GM12878 (cell line): ENCODE measurements at regions not wholly inside any gene's neighbourhood (a gene's known extent, or its start where the extent isn't known, plus 50 kb on each side); places are given as distances from the start of the nearest gene placed in this dataset.

Source experiments
- ATAC-seq: fragments of 200-7000 bp; cut with Tn5 transposase; 3 replicates; pipeline ENCODE4 v1.9.1; 2020; ENCODE audit warnings: mild to moderate bottlenecking, moderate library complexity
- BruUV-seq: library from RNA; stranded (reverse); fragments of 400-500 nt; replicated peaks from 2 replicates; lab custom pipeline; 2021; lab: Mats Ljungman, UMichigan
- CTCF ChIA-PET: fragments of 300-600 bp; sonication (Branson Sonifier 250); formaldehyde crosslinking; extraction: SDS; loops from one replicate; lab custom pipeline; 2021; ENCODE audit warnings: inconsistent platforms; lab: Yijun Ruan, JAX
- POLR2A ChIA-PET: fragments of 350-600 bp; formaldehyde crosslinking; extraction: SDS; loops from one replicate; lab custom pipeline; 2021; ENCODE audit warnings: inconsistent platforms; lab: Charles Lee
- RAD21 ChIA-PET: fragments of 300-600 bp; sonication (Branson Sonifier 250); formaldehyde crosslinking; loops from one replicate; lab custom pipeline; 2023; ENCODE audit warnings: antibody characterized with exemption; ENCODE audit not compliant: unreplicated experiment; lab: Charles Lee
- SMC1A ChIA-PET: fragments of 300-600 bp; sonication (Branson Sonifier 250); formaldehyde crosslinking; loops from one replicate; lab custom pipeline; 2023; ENCODE audit not compliant: unreplicated experiment, uncharacterized antibody; lab: Charles Lee
- DNase-seq: peaks from one replicate; pipeline ENCODE4 v3.0.0-alpha.2; 2011; ENCODE audit warnings: low read depth, low spot score
- FAIRE-seq: peaks from 3 replicates; lab custom pipeline; 2011; peaks lifted over from hg19 to GRCh38; lab: Jason Lieb, UNC
- H2AFZ ChIP-seq: 2 replicates; pipeline ENCODE4 v1.6.0; 2011; ENCODE audit warnings: low read depth, low read length, control low read depth; ENCODE audit not compliant: control insufficient read depth
- H3K27ac ChIP-seq: 2 replicates; pipeline ENCODE4 v1.5.1; 2011; ENCODE audit warnings: control low read depth; ENCODE audit not compliant: control insufficient read depth, insufficient read depth
- H3K27me3 ChIP-seq, 2 experiments: replicated peaks in 1 of 2; 2 replicates each; pipeline versions ENCODE4 v1.6.0 to v1.6.1; 2011; ENCODE audit warnings: low read length in 1 of 2; ENCODE audit not compliant: control insufficient read depth in 2 of 2, insufficient read depth in 2 of 2
- H3K36me3 ChIP-seq, 2 experiments: 2 replicates each; pipeline ENCODE4 v1.5.1; 2011; ENCODE audit warnings: low read length in 1 of 2; ENCODE audit not compliant: control insufficient read depth in 2 of 2, insufficient read depth in 2 of 2
- H3K4me1 ChIP-seq: 2 replicates; pipeline ENCODE4 v1.6.1; 2011; ENCODE audit warnings: mild to moderate bottlenecking, low read length, moderate library complexity, mixed read lengths; ENCODE audit not compliant: control insufficient read depth, insufficient read depth
- H3K4me2 ChIP-seq: 2 replicates; pipeline ENCODE4 v1.6.0; 2011; ENCODE audit warnings: control low read depth; ENCODE audit not compliant: control insufficient read depth, insufficient read depth
- H3K4me3 ChIP-seq: fragments of 200-600 bp; sonication (generic); 2 replicates; pipeline ENCODE4 v1.5.1; 2016
- H3K79me2 ChIP-seq: 2 replicates; pipeline ENCODE4 v1.6.0; 2011; ENCODE audit warnings: low read length; ENCODE audit not compliant: control insufficient read depth, insufficient read depth
- H3K9ac ChIP-seq: 2 replicates; pipeline ENCODE4 v1.8.0; 2011; ENCODE audit warnings: low read length, control low read depth, mixed read lengths; ENCODE audit not compliant: control insufficient read depth, insufficient read depth
- H3K9me3 ChIP-seq: replicated peaks from 3 replicates; pipeline ENCODE4 v1.5.1; 2011; ENCODE audit warnings: mild to moderate bottlenecking, low read length; ENCODE audit not compliant: control insufficient read depth, insufficient read depth
- H4K20me1 ChIP-seq: 2 replicates; pipeline ENCODE4 v1.6.0; 2011; ENCODE audit not compliant: control insufficient read depth, insufficient read depth
- ETV6 ChIP-seq, 2 experiments: fragments of 450-650 bp in 1 of 2; IDR thresholded peaks in 1 of 2; conservative IDR thresholded peaks in 1 of 2; 2 replicates each; pipeline ENCODE4 v1.6.1; 2014; ENCODE audit warnings: antibody characterized with exemption in 1 of 2, borderline replicate concordance in 1 of 2, low read depth in 1 of 2, mild to moderate bottlenecking in 1 of 2, moderate library complexity in 1 of 2
- IKZF1 ChIP-seq: fragments of 450-650 bp; conservative IDR thresholded peaks from 2 replicates; pipeline ENCODE4 v1.6.1; 2017; ENCODE audit warnings: antibody characterized with exemption, mild to moderate bottlenecking
- JUND ChIP-seq: IDR thresholded peaks from 2 replicates; pipeline ENCODE4 v1.6.1; 2012; ENCODE audit warnings: low read depth, mild to moderate bottlenecking, low read length, improper control_type of control experiment, moderate library complexity
- NBN ChIP-seq: fragments of 450-650 bp; IDR thresholded peaks from 2 replicates; pipeline ENCODE4 v1.6.1; 2016
- RFX5 ChIP-seq: IDR thresholded peaks from 2 replicates; pipeline ENCODE4 v1.6.1; 2011; ENCODE audit warnings: low read depth, low read length, improper control_type of control experiment
- SUZ12 ChIP-seq: fragments of 200-600 bp; sonication (generic); IDR thresholded peaks from one replicate; pipeline ENCODE4 v1.6.1; 2018; ENCODE audit warnings: antibody characterized with exemption, mild to moderate bottlenecking; ENCODE audit not compliant: unreplicated experiment
- ZNF274 ChIP-seq: IDR thresholded peaks from one replicate; pipeline ENCODE4 v1.8.0; 2011; ENCODE audit not compliant: insufficient read length, insufficient read depth
- WGBS: methylation state at CpG from one replicate; pipeline ENCODE4 v1.1.6; 2016; ENCODE audit warnings: low lambda C conversion rate; ENCODE audit not compliant: insufficient replicate concordance, insufficient coverage; ENCODE audit errors: missing lambda C conversion rate; 5-methylcytosine and 5-hydroxymethylcytosine counted together
- in situ Hi-C: fragments of 300-500 bp; cut with MboI; formaldehyde crosslinking; loops from 9 replicates; pipeline ENCODE4 v1.14.3; 2018; ENCODE audit warnings: mixed read lengths
- intact Hi-C: fragments of 100-400 bp; cut with micrococcal nuclease; formaldehyde crosslinking; loops from one replicate; pipeline ENCODE4 v1.14.2; 2022; ENCODE audit not compliant: unreplicated experiment
- TF ChIP-seq, protein P1 (sequence below): fragments of 450-650 bp; conservative IDR thresholded peaks from 2 replicates; pipeline ENCODE4 v1.6.1; 2017; ENCODE audit warnings: mild to moderate bottlenecking, moderate library complexity
- TF ChIP-seq, protein P2 (sequence below): fragments of 450-650 bp; IDR thresholded peaks from 2 replicates; pipeline ENCODE4 v1.6.1; 2017; ENCODE audit warnings: mild to moderate bottlenecking, moderate library complexity

DNA sequence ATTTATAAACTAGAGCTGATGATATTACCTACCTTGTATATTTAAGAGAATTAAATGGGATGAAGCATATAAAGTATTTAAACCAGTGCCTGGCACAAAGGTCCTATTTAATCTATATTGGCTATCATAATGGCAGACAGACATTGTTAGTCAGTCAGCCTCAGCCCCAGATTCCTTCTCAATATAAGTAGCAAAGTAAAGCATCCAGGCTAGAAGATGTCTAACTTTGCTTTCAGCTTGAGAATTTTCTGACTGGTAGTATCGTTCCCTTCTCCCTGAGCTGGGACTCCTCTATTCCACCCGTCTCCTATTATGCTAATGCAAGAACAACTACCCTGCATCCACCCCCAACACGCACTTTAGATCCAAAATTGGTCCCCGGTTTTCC, 215.7 kb upstream of the SIX2 start:
- no peaks in the 10 kb centered on the region for H3K4me1 ChIP-seq
- peaks cover 0 to 3% of the 10 kb centered on the region in 2 experiments; a peak in 3 of 4 replicates for H3K27me3 ChIP-seq
- intact Hi-C loops (no loop called here), in situ Hi-C loops (no loop called here)
- H2AFZ ChIP-seq = no peak overlapping the region
- H3K4me2 ChIP-seq = no peak overlapping the region
- WGBS = 52% methylated on average over 4 of the region's 4 CpGs
- no peak for DNase-seq
- H3K4me3 ChIP-seq = no peak overlapping the region
- H3K27ac ChIP-seq = no peak overlapping the region
- TF ChIP-seq NBN (no peak), RFX5 (no peak), IKZF1 (no peak), ZNF274 (no peak), JUND (no peak), SUZ12 (no peak), ETV6 (conservative IDR thresholded peaks at IDR 0.05 in 1 of 2, IDR thresholded peaks at IDR 0.05 in 1 of 2; ENCODE audit: borderline replicate concordance in 1 of 2, low read depth in 1 of 2) (no peak)
- TF ChIP-seq, protein P1, sequence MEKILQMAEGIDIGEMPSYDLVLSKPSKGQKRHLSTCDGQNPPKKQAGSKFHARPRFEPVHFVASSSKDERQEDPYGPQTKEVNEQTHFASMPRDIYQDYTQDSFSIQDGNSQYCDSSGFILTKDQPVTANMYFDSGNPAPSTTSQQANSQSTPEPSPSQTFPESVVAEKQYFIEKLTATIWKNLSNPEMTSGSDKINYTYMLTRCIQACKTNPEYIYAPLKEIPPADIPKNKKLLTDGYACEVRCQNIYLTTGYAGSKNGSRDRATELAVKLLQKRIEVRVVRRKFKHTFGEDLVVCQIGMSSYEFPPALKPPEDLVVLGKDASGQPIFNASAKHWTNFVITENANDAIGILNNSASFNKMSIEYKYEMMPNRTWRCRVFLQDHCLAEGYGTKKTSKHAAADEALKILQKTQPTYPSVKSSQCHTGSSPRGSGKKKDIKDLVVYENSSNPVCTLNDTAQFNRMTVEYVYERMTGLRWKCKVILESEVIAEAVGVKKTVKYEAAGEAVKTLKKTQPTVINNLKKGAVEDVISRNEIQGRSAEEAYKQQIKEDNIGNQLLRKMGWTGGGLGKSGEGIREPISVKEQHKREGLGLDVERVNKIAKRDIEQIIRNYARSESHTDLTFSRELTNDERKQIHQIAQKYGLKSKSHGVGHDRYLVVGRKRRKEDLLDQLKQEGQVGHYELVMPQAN = no peak
- TF ChIP-seq, protein P2, sequence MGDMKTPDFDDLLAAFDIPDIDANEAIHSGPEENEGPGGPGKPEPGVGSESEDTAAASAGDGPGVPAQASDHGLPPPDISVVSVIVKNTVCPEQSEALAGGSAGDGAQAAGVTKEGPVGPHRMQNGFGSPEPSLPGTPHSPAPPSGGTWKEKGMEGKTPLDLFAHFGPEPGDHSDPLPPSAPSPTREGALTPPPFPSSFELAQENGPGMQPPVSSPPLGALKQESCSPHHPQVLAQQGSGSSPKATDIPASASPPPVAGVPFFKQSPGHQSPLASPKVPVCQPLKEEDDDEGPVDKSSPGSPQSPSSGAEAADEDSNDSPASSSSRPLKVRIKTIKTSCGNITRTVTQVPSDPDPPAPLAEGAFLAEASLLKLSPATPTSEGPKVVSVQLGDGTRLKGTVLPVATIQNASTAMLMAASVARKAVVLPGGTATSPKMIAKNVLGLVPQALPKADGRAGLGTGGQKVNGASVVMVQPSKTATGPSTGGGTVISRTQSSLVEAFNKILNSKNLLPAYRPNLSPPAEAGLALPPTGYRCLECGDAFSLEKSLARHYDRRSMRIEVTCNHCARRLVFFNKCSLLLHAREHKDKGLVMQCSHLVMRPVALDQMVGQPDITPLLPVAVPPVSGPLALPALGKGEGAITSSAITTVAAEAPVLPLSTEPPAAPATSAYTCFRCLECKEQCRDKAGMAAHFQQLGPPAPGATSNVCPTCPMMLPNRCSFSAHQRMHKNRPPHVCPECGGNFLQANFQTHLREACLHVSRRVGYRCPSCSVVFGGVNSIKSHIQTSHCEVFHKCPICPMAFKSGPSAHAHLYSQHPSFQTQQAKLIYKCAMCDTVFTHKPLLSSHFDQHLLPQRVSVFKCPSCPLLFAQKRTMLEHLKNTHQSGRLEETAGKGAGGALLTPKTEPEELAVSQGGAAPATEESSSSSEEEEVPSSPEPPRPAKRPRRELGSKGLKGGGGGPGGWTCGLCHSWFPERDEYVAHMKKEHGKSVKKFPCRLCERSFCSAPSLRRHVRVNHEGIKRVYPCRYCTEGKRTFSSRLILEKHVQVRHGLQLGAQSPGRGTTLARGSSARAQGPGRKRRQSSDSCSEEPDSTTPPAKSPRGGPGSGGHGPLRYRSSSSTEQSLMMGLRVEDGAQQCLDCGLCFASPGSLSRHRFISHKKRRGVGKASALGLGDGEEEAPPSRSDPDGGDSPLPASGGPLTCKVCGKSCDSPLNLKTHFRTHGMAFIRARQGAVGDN = no peak
- ATAC-seq = no peak
- H3K9ac ChIP-seq = no peak overlapping the region
- CTCF ChIA-PET = no interaction called here
- POLR2A ChIA-PET = no interaction called here
- H3K9me3 ChIP-seq = no peaks in the 10 kb centered on the region; the same call in 2 of the 3 replicates
- no peaks in the 10 kb centered on the region for H3K36me3 ChIP-seq
- no peak for FAIRE-seq
- H4K20me1 ChIP-seq = no peaks in the 10 kb centered on the region
- H3K79me2 ChIP-seq = no peaks in the 10 kb centered on the region
- BruUV-seq = no TSS peak
- SMC1A ChIA-PET = interaction anchor here (0.6 to 1.5 kb wide), 4 partner anchors 11 to 240 kb away, joined by 3 read pairs; no protein-coding TSS in a partner anchor
- RAD21 ChIA-PET = no interaction called here
